PC-9 (cell line): ENCODE measurements at regions not wholly inside any gene's neighbourhood (a gene's known extent, or its start where the extent isn't known, plus 50 kb on each side); places are given as distances from the start of the nearest gene placed in this dataset.

Experiments
- BruUV-seq: library from RNA; stranded (reverse); fragments of 400-500 nt; replicated peaks from 2 replicates; lab custom pipeline; 2021; lab: Mats Ljungman, UMichigan
- CTCF ChIA-PET: fragments of 300-600 bp; sonication (Branson Sonifier 250); formaldehyde crosslinking; loops from one replicate; lab custom pipeline; 2022; ENCODE audit warnings: antibody characterized with exemption; lab: Charles Lee
- POLR2A ChIA-PET: fragments of 300-600 bp; sonication (Branson Sonifier 250); formaldehyde crosslinking; loops from one replicate; lab custom pipeline; 2022; ENCODE audit warnings: antibody characterized with exemption; ENCODE audit not compliant: unreplicated experiment; lab: Charles Lee
- DNase-seq, 2 experiments: peaks; one replicate each; pipeline versions ENCODE4 v3.0.0 to v3.0.0-alpha.2; 2015 to 2022; ENCODE audit warnings: mixed read lengths in 1 of 2
- H2AFZ ChIP-seq: fragments of 200-600 bp; sonication (generic); 2 replicates; pipeline ENCODE4 v1.8.1; 2017; ENCODE audit warnings: antibody characterized with exemption
- H3F3A ChIP-seq: fragments of 200-600 bp; sonication (generic); 2 replicates; pipeline ENCODE4 v1.8.1; 2017; ENCODE audit warnings: antibody characterized with exemption, mild to moderate bottlenecking, low read depth; ENCODE audit not compliant: insufficient read depth
- H3K27ac ChIP-seq: fragments of 200-600 bp; sonication (generic); 2 replicates; pipeline ENCODE4 v1.6.1; 2016; ENCODE audit warnings: mixed run types
- H3K27me3 ChIP-seq: fragments of 200-600 bp; sonication (generic); 2 replicates; pipeline ENCODE4 v1.6.1; 2016; ENCODE audit warnings: low read depth, mixed run types; ENCODE audit not compliant: insufficient read depth
- H3K36me3 ChIP-seq: fragments of 200-600 bp; sonication (generic); 2 replicates; pipeline ENCODE4 v1.6.1; 2016; ENCODE audit warnings: low read depth, mixed run types
- H3K4me1 ChIP-seq: fragments of 200-600 bp; sonication (generic); replicated peaks from 2 replicates; pipeline ENCODE4 v1.6.1; 2016; ENCODE audit warnings: mixed run types; ENCODE audit not compliant: insufficient read depth
- H3K4me2 ChIP-seq: fragments of 200-600 bp; sonication (generic); 2 replicates; pipeline ENCODE4 v1.6.1; 2017; ENCODE audit warnings: mixed run types
- H3K4me3 ChIP-seq: fragments of 200-600 bp; sonication (generic); 2 replicates; pipeline ENCODE4 v1.6.1; 2016; ENCODE audit warnings: mixed run types
- H3K79me2 ChIP-seq: fragments of 200-600 bp; sonication (generic); 2 replicates; pipeline ENCODE4 v1.6.1; 2017; ENCODE audit warnings: low read depth, mixed run types
- H3K9me2 ChIP-seq: fragments of 200-600 bp; sonication (generic); 2 replicates; pipeline ENCODE4 v1.8.1; 2017; ENCODE audit warnings: mild to moderate bottlenecking; ENCODE audit not compliant: insufficient read depth
- H3K9me3 ChIP-seq: fragments of 200-600 bp; sonication (generic); 2 replicates; pipeline ENCODE4 v1.8.1; 2016; ENCODE audit warnings: low read depth; ENCODE audit not compliant: insufficient read depth
- H4K20me1 ChIP-seq: fragments of 200-600 bp; sonication (generic); 2 replicates; pipeline ENCODE4 v1.8.1; 2017; ENCODE audit not compliant: insufficient read depth
- CTCF ChIP-seq: fragments of 200-600 bp; sonication (generic); conservative IDR thresholded peaks from 2 replicates; pipeline ENCODE4 v1.6.1; 2017; ENCODE audit warnings: mixed run types, antibody characterized with exemption, mild to moderate bottlenecking, moderate library complexity
- EZH2 ChIP-seq: fragments of 200-600 bp; sonication (generic); IDR thresholded peaks from 2 replicates; pipeline ENCODE4 v1.8.0; 2017; ENCODE audit warnings: antibody characterized with exemption, low read depth
- intact Hi-C: fragments of 100-400 bp; cut with micrococcal nuclease; formaldehyde crosslinking; loops from one replicate; pipeline ENCODE4 v1.10.0; 2022; ENCODE audit not compliant: unreplicated experiment

GRCh38 chr3:64861684-64862083, 173.9 kb upstream of the ADAMTS9 start:
- H3K79me2 ChIP-seq: no peaks in the 10 kb centered on the region
- POLR2A ChIA-PET: no interaction called here

GRCh38 chr3:64860536-64860870, 172.7 kb upstream of the ADAMTS9 start:
- no peak overlapping the region for H2AFZ ChIP-seq
- no peaks in the 10 kb centered on the region for H3K4me1 ChIP-seq
- H4K20me1 ChIP-seq: no peaks in the 10 kb centered on the region
- no peak overlapping the region for H3K4me3 ChIP-seq
- no peaks in the 10 kb centered on the region for H3K79me2 ChIP-seq
- intact Hi-C loops: no loop called here
- H3K9me2 ChIP-seq: no peaks in the 10 kb centered on the region
- no peaks in the 10 kb centered on the region; the same call in 1 of the 2 replicates for H3K9me3 ChIP-seq
- CTCF ChIA-PET: no interaction called here
- TF ChIP-seq EZH2: no peak
- TF ChIP-seq CTCF: no peak
- POLR2A ChIA-PET: no interaction called here
- no peak for DNase-seq
- no peak overlapping the region for H3K27ac ChIP-seq
- BruUV-seq: no TSS peak
- no peaks in the 10 kb centered on the region for H3K27me3 ChIP-seq
- H3K36me3 ChIP-seq: no peaks in the 10 kb centered on the region
- H3F3A ChIP-seq: no peaks in the 10 kb centered on the region
- no peak overlapping the region for H3K4me2 ChIP-seq

More at GRCh38 chr3:64861684-64862083, 173.9 kb upstream of the ADAMTS9 start:
- Histone ChIP-seq H4K20me1 (no peaks in the 10 kb centered on the region), H3K9me2 (no peaks in the 10 kb centered on the region), H3K4me1 (no peaks in the 10 kb centered on the region), H3K4me2 (no peak overlapping the region), H3K36me3 (no peaks in the 10 kb centered on the region), H3K27ac (no peak overlapping the region), H3K9me3 (no peaks in the 10 kb centered on the region; the same call in 1 of the 2 replicates), H3K4me3 (no peak overlapping the region), H3K27me3 (no peaks in the 10 kb centered on the region), H3F3A (no peaks in the 10 kb centered on the region), H2AFZ (no peak overlapping the region)
- no TSS peak for BruUV-seq
- CTCF ChIA-PET: no interaction called here
- no peak for DNase-seq
- TF ChIP-seq CTCF (no peak), EZH2 (no peak)
- intact Hi-C loops: no loop called here

- BruUV-seq: no TSS peak
- Histone ChIP-seq H3K9me2 (no peaks in the 10 kb centered on the region), H3K36me3 (no peaks in the 10 kb centered on the region), H2AFZ (no peak overlapping the region), H3K27ac (no peak overlapping the region), H3K27me3 (no peaks in the 10 kb centered on the region), H4K20me1 (no peaks in the 10 kb centered on the region), H3K79me2 (no peaks in the 10 kb centered on the region), H3K9me3 (no peaks in the 10 kb centered on the region; the same call in 1 of the 2 replicates), H3K4me3 (no peak overlapping the region), H3K4me1 (no peaks in the 10 kb centered on the region), H3K4me2 (no peak overlapping the region), H3F3A (no peaks in the 10 kb centered on the region)
- TF ChIP-seq EZH2: no peak
- TF ChIP-seq CTCF: no peak
- intact Hi-C loops: no loop called here
- no peak for DNase-seq
- ChIA-PET CTCF (no interaction called here), POLR2A (no interaction called here)
These were observed 172.1 kb upstream of the ADAMTS9 start for GRCh38 chr3:64859625-64860535.
